COLO668 (cell line): ENCODE measurements at regions not wholly inside any gene's neighbourhood (a gene's known extent, or its start where the extent isn't known, plus 50 kb on each side); places are given as distances from the start of the nearest gene placed in this dataset.

Experiments used
- DNase-seq: peaks from one replicate; lab custom pipeline; 2025; ENCODE audit not compliant: unreplicated experiment; lab: John Stamatoyannopoulos, UW

DNA sequence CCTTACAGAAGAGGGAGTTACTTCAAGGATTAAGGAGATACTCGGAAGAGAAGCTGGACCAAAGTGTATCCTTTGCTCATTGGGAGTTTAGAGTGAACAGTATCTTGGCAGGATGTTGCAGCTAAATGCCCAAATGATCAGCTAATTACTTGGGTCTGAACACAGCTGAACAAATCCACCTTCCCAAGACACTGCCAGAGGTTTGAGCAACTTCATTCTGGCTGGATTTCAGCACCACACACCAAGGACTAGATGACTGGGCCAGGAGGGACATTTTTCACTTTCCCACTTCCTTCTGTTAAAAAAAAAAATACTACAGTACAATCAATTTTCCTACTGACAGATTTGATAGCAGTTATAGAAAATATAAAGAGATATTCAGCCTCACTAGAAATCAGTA is 324.6 kb downstream of the MID1IP1 start:
- no peak for DNase-seq

DNA sequence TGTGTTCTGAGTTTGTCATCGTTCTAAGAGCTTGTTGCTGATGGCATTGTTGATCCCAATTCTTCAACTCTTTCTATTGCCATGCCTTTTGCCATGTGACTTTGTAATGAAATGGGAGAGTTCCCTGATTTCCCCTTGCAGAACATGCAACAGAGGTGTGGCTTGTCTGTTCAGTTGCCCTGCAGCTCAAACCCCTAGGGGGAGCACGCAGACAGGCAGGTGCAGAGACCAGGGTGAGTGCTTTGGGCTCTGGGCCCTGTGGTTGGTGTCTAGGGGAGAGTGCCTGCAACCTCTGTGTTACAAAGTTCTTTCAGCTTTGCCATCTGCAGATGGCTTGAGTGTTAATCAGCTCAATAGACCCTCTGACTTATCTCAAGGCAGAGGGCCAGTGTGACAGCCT is 332.7 kb downstream of the MID1IP1 start:
- DNase-seq: peak; percentile 37

DNA sequence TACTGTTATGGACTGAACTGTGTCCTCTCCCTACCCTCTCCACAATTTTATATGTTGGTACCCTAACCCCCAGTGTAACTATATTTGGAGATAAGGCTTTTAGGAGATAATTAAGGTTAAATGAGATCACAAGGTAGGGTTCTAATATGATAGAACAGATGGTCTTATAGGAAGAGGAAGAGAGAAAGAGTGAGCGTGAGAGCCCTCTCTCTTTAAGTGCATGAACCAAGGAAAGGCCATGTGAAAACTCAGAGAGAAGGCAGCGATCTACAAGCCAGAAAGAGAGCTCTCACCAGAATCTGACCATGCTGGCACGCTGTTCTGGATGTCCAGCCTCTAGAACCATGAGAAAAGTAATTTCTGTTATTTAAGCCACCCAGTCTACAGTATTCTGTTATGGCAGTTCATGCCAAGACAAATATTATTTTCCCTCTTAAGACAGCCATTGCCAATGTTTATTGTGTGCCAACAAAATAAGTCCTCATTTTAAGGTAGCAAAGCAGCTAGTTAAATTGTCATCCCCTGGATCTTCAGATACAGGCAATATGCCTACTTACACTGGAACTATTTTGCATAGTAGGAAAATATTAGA is 336.2 kb downstream of the MID1IP1 start:
- DNase-seq: no peak

DNA sequence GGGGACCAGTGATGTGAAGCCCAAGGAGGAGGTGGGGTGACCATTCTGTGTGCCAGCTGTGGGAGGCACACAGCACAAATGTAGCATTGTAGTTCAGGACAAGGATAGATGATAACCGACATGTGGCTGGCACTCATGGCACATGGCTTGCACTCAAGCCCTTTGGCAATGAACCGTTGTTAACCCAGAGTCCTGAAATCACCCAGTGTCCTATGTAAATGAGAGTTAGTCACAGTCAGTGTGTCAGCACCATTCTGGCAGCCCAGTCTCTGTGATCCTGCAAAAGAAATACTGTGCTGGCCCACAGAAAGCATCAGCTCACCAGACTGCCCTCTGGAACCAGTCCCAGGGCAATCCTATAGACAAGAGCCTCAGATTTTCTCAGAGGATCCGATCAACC is 339.3 kb downstream of the MID1IP1 start:
- no peak for DNase-seq

DNA sequence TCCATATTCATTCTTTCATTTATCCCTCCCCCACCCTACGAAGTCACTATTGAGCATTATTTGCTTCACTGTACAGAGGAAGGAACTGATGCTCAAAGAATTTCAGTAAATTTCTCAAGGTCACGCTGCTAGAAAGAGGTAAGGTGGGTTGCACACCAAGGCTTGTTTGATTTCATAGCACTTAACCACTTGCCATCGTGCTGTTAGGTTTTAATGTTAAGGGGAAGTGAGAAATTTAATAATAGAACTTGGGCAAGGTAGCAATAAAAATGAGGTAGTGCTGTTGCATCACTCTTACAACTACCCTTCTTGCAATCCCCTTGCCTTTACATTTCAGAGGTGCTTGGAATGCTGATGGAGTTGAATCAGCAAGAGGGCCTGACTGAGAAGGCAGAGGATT is 343.1 kb downstream of the MID1IP1 start:
- DNase-seq: no peak

DNA sequence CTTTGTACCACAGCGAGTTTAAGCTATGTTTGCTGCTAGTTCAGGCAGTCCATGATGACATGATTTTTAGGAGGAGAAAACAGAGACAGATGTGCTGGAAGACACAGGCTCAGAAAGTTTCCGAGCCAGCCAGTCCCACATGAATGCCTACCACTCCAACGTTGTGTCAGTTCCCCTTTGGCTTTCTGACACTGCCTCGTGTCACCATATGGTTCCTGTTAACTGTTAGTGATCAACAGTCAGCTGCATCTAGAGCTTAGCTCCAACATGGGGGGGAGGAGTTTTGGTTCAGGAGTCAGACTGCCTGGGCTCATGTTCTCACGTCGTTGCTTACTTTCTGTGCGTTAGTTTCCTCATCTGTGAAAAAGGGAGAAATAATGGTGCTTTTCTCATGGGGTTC is 343.7 kb downstream of the MID1IP1 start:
- DNase-seq: no peak

DNA sequence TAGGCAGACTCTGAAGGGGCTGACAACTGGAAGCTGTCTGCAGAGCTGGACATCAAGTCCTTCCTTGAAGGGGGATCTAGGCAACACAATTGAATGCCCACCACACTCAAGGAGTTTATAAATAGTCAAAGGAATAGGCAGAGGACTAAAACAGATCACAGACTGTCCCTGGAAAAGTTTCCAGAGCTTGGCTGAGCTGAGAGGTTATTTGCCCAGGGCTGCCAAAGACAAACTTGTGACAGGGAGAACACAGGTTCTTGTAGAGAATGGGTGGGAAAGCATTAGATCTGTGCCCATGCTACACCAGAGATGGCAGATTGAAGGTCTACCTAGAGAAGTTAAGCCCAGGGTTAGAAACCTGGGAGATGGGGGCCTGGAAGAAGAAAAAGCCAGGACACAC is 344.6 kb downstream of the MID1IP1 start:
- no peak for DNase-seq

DNA sequence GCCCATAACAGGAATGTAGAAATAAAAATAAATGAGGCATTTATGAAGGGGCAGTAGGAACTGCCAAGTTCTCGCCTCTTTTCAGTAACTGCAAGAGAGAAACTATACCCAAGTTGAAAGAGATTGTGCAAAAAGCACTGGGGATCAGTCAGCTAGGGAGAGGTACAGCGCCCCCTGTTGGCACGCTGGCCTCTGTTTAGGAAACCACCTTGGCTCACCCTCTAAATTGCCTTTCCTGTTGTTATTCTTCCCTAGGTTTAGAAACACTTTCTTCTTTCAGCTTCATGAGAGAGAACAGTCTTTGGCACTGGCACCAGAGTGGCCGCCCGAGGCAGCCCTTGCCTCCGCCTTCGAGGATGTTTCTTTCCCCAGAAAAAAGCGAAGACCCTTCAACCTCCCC is 348.5 kb downstream of the MID1IP1 start:
- peak; percentile 44 for DNase-seq

DNA sequence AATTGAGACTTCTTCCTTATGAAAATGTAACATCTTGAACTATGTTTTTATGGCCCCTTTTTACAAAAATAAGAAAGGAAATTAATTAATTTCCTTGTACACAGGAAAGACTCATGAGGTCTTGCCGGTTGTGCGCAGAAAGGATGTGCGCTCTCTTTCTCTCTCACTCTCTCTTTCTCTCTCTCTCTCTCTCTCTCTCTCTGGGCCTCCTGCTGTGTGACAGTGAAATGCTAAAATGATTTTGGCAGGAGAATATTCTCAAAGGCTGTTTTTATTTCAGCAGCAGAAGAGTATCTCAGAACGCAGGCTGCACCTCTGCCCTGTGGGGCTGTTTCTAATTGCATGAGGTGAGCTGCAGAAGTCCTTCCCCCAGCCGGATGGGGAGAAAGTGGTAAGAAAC is 349.0 kb downstream of the MID1IP1 start:
- no peak for DNase-seq

DNA sequence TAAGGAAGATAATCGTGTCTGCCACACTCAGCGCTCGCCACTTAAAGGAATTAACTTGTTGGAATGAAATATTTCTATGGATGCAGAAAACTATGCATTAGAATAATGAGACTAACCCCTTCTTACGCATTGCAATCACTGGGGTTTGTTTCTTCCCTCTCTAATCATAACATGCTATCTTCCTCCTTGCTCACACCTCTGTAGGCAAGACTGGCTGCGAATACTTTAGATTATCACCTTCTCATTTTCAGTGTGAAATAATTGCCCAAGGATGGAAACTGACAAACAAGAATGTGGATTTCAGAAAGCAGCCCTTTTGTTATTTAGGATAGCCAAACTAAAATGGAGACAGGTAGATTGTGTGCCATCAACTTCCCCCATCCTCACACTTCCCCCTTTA is 349.4 kb downstream of the MID1IP1 start:
- no peak for DNase-seq

DNA sequence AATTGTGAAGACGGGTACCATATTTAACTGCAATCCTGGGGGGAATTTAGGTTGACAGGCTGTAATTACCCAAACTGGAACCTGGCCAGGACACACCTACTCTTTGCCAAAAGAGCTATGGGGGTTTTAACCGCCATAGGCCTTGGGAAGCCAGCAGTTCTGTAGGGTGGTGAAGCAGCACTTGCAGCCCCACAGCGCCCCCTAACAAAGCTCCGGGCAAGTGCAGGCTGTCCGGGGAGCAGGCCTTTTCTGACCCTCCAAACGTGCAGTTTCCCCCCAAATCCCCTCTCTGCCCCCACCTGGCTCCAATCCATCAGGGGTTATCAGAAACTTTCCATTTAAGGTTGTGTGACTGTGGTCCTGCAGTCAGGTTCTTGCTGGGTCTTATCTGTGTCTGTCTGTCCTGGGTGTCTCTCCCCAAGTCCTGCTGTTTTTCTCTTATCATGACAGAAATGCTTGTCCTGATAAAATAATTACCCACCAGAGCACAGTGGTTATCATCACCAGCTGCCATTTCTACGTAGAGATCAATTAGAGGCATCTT is 350.9 kb downstream of the MID1IP1 start:
- DNase-seq: peak; percentile 25

DNA sequence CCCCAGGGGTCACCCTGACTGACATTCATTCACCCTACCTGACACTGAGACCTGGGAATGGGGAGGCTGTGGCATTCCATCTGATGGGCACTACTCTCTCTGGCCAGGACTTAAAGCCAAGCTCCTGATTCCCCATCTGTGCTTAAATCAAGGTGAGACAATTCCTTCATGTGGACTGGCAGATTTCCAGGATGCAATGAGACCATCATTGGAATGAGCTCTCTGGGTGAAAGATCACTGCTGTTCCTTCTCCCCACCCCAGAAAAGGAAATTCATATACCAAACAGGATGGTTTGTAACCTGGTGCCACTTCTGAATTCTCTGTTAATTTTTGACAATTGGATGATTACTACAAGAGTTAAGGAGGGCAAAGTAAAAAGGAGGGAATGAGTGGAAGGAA is 354.8 kb downstream of the MID1IP1 start:
- DNase-seq: no peak

DNA sequence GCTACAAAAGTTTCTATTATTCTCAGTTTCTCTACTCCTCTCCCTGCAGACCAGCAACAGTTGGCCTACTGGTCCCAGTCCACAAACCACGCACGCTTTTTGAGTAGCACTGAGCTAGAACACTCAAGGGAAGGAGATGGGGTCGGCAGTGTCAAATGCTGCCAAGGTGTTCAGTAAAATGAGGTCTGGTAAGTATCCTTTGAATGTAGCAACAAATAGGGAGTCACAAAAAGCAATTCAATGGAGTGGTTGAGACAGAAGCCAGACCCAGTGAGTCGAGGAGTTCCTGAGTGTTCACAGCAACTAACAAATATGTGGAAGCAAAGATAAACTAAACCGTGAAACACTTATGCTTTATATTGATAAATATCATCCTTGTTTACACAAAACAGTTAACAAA is 355.7 kb downstream of the MID1IP1 start:
- DNase-seq: no peak

DNA sequence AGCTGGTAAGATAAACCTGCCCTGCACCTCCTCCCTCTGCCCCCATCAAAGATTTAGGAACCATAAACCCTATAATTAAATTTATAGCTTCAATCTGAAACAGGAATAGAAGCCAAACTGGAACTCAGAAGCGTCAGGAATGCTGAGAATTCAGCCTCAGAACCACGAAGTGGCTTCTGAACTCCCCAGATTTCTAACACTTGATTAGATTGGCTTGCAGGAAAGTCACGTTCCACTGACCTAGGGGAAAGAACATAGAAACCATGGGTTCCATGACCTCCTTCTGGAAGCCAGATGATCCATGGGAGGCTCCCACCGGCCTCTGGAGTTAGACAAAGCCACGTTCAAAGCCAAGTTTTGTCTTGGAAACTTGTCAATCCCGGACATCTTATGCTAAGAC is 356.5 kb downstream of the MID1IP1 start:
- DNase-seq: no peak

DNA sequence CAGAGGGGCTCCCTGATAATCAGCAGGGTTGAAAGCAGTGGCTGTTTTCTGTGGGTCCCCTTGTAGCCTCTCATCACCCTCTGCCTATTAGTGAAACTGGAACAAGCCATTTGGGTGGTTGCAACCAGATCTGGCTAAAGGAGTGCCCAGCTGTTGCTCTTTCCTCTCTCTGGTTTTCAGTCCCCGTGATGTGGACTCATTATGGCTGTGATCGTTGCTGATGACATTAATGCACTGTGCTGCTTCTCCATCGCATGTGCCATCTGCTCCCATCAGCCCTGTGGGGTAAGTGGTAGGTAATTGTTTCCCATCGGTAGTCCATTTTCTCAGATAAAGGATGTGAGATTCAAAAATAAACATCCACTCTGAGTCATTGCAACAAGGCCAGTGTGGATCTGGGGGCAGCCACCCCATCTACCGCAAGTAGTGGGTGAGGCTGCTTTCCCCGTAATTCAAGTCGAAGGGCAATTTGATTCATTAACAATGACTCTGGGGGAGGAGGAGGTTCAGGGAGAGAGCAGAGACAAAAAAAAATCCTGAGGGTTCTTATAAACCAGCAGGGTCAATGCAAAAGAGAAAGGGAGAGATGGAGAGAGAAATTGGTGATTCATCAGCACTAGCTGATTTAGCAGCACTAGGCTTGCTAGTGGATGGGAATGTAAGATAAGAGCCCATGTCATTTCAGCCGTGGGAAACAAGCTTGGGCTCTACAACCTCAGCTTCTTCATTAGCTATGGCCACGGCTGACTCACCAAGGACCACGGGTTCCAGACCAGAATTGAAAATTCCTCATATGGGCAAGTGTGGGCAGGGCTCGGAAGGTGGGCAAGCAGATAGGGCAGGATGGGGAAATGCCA is 357.8 kb downstream of the MID1IP1 start:
- peak; percentile 55 for DNase-seq

DNA sequence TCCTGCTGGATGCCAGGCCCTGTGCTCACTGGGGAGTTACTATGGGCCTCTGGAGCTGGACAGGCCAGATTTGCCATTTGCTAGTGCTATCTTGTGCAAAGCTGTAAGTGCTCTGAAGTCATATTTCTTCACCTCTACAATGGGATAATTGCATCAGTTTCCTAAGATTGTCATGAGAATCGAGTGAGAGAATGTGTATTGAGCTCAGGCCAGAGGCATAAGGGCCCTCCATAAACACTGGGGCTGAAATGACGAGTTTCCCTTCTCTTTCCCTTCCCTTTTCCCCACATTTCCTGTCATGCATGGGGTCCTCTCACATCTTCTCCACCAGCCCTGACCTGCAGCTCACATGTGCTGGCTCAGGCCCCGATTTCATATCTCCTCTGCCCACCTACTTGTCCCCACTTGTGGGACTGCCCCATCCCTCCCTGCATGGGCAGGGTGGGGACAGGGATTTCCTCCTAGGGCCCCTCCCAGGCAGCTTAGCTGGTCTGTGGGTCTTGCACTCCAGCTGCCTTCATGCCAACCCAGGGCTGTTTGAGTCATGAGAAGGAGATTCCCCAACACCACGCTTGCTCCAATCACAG is 358.8 kb downstream of the MID1IP1 start:
- peak; percentile 8 for DNase-seq

DNA sequence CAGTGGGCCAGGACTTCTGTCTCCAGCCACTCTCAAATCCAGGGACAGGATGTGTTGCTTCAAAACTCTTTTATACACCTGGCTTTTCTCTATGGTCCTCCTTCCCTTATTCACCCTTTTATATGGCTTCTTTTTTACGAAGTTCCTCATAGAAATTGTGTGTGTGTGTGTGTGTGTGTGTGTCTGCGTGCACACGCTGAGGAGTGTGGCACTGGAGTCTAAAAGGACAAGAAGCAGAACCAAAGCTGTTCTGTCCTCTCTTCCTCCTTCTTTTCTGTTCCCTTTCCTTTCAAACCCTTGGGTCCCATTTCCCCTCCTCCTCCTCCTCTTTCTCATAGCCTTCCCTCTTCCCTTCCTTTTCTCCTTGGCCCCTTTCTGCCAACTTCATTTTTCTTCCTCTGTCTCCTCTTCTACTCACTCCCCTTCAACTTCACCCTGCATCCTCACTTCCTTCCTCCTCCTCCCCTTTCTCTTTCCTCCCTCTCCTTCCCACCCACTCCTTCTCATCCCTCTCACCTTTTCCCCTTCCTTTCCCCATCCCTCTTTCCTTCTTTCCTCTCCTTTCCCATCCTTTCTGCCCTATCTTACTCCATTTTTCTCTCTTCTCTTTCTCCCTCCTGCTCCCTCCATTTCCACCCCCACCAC is 360.5 kb downstream of the MID1IP1 start:
- DNase-seq: no peak

DNA sequence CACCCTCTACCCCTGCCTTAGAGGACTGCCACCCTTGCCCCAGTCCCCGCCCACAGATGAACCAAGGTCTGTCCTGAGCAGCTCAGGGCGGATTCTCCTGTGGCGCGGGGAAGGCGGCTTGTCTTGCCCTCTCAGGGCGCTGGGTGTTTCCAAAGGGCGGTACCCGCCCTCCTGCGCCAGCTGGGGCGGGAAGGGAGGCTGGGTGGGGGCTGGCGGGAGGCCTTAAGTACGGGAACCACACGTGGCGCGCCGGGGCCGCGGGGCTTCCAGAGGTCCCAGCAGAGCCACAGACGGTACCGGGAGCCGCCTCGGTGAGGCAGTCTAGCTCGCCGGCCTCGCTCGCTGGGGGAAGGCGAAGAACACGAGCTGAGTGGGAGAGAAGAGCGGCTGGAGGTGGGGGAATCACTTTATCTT is 361.1 kb downstream of the MID1IP1 start:
- DNase-seq: no peak

DNA sequence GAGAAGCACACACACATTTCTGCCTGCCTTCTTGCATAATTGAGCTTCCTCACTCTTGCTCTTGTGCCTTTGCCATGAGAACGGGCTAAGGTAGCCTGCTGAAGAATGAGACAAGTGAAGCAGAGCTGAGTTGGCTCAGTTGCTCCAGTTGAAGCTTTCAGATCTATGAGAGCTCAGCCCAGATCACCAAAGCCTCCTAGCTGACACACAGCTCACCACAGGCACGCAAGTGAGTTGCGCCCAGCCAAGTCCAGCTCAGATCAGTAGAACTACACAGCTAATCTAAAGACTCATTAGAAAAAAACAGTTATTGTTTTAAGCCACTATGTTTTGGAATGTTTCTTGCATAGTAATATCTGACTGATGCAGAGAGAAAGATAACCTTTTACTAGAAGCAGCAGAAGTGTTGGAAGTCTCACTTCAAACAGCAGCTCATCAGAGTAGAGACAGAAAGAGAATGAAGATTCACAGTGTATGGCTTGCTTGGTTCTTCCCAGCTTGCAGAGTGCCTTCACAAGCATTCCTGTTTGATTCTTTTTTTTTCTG is 362.4 kb downstream of the MID1IP1 start:
- DNase-seq: no peak

DNA sequence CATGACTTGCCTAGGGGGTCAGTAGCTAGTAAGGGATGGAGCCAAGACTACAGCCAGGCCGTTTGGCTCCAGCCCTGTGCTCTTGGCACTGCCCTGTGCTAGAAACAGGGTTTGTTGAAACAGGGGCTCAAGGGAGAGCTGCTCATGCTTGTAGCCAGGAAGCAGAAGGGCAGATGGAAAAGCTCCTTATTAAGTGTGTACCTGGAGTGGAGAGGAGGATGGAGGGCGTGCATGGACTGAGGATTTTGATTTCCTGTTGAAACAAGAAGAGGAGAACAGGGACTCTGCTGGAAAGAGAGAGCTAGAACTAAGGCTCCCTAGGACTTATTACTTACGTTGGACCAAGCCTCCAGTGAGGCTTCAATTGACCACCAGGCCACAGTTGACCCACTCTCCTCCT is 363.0 kb downstream of the MID1IP1 start:
- DNase-seq: no peak

DNA sequence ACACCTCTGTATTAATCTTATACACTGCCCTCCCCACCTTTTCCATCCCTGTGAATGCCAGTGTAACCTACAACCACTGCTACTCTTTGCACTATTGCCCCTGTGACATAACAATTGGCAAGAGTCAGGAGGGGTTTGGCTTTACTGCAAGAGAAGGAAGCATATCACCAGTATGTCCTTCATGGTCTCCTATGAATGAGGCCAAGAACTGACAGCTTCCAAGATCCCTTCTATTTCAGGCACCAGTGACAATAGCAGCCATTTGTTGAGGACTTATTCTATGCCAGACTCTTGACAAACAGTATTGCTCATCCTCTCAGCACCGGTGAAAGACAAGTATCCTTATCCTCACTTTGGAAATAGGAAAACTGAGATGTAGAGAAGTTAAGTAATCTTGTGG is 363.9 kb downstream of the MID1IP1 start:
- no peak for DNase-seq
